GM18870 (cell line): ENCODE measurements at regions not wholly inside any gene's neighbourhood (a gene's known extent, or its start where the extent isn't known, plus 50 kb on each side); places are given as distances from the start of the nearest gene placed in this dataset.

Experiments used
- ATAC-seq: cut with Tn5 transposase; IDR thresholded peaks from one replicate; pipeline ENCODE4 v1.9.1; 2021; ENCODE audit warnings: moderate library complexity; ENCODE audit not compliant: unreplicated experiment

- ATAC-seq = no peak
Measured at GRCh38 chr15:95869920-95870319, 460.6 kb upstream of the NR2F2 start.

- ATAC-seq = no peak
Measured at GRCh38 chr15:95872366-95872771, 458.1 kb upstream of the NR2F2 start.

GRCh38 chr15:95874637-95875036 lies 455.9 kb upstream of the NR2F2 start:
- ATAC-seq = no peak

GRCh38 chr15:95875121-95875643 lies 455.3 kb upstream of the NR2F2 start:
- no peak for ATAC-seq

- ATAC-seq = no peak
Measured at GRCh38 chr15:95880031-95880570, 450.4 kb upstream of the NR2F2 start.

- ATAC-seq = no peak
Measured at GRCh38 chr15:95880630-95881029, 449.9 kb upstream of the NR2F2 start.

GRCh38 chr15:95883064-95883463 lies 447.4 kb upstream of the NR2F2 start:
- ATAC-seq = no peak

- ATAC-seq = no peak
Measured at GRCh38 chr15:95884276-95884675, 446.2 kb upstream of the NR2F2 start.

- ATAC-seq = no peak
Measured at GRCh38 chr15:95887666-95888390, 442.7 kb upstream of the NR2F2 start.

- no peak for ATAC-seq
Measured at GRCh38 chr15:95888762-95889161, 441.7 kb upstream of the NR2F2 start.

GRCh38 chr15:95894407-95894956 lies 436.0 kb upstream of the NR2F2 start:
- ATAC-seq = no peak

- ATAC-seq = no peak
Measured at GRCh38 chr15:95895508-95895907, 435.0 kb upstream of the NR2F2 start.

- no peak for ATAC-seq
Measured at GRCh38 chr15:95897651-95898050, 432.8 kb upstream of the NR2F2 start.

- ATAC-seq = no peak
Measured at GRCh38 chr15:95898761-95899160, 431.7 kb upstream of the NR2F2 start.

- no peak for ATAC-seq
Measured at GRCh38 chr15:95901271-95901670, 429.2 kb upstream of the NR2F2 start.

GRCh38 chr15:95902606-95903005 lies 427.9 kb upstream of the NR2F2 start:
- ATAC-seq = no peak

GRCh38 chr15:95903352-95903751 lies 427.1 kb upstream of the NR2F2 start:
- ATAC-seq = no peak

GRCh38 chr15:95910643-95911212 lies 419.8 kb upstream of the NR2F2 start:
- ATAC-seq = no peak

- no peak for ATAC-seq
Measured at GRCh38 chr15:95911570-95912279, 418.8 kb upstream of the NR2F2 start.

GRCh38 chr15:95912280-95912625 lies 418.2 kb upstream of the NR2F2 start:
- ATAC-seq = no peak

- ATAC-seq = no peak
Measured at GRCh38 chr15:95912728-95913127, 417.8 kb upstream of the NR2F2 start.
